KMS-11 (cell line): ENCODE measurements at regions not wholly inside any gene's neighbourhood (a gene's known extent, or its start where the extent isn't known, plus 50 kb on each side); places are given as distances from the start of the nearest gene placed in this dataset.

Source experiments
- H2AFZ ChIP-seq: fragments of 200-600 bp; sonication (generic); 2 replicates; pipeline ENCODE4 v1.6.1; 2016; ENCODE audit warnings: antibody characterized with exemption, mixed run types, low read depth
- H3K27ac ChIP-seq: fragments of 200-600 bp; sonication (generic); 2 replicates; pipeline ENCODE4 v1.6.1; 2016; ENCODE audit warnings: mild to moderate bottlenecking, mixed run types
- H3K27me3 ChIP-seq: fragments of 200-600 bp; sonication (generic); 2 replicates; pipeline ENCODE4 v1.6.1; 2017; ENCODE audit warnings: mild to moderate bottlenecking, low read depth, mixed run types, moderate library complexity; ENCODE audit not compliant: insufficient read depth
- H3K36me3 ChIP-seq: fragments of 200-600 bp; sonication (generic); 2 replicates; pipeline ENCODE4 v1.6.1; 2017; ENCODE audit warnings: mild to moderate bottlenecking, mixed run types; ENCODE audit not compliant: insufficient read depth
- H3K4me1 ChIP-seq: fragments of 200-600 bp; sonication (generic); 2 replicates; pipeline ENCODE4 v1.6.1; 2016; ENCODE audit warnings: mild to moderate bottlenecking, low read depth, mixed run types; ENCODE audit not compliant: poor library complexity, severe bottlenecking
- H3K4me2 ChIP-seq: fragments of 200-600 bp; sonication (generic); 2 replicates; pipeline ENCODE4 v1.7.0; 2016; ENCODE audit warnings: mild to moderate bottlenecking, mixed run types
- H3K4me3 ChIP-seq: fragments of 200-600 bp; sonication (generic); IDR thresholded peaks from 2 replicates; pipeline ENCODE4 v1.6.1; 2017; ENCODE audit warnings: low read depth, low read length, mixed read lengths; ENCODE audit not compliant: insufficient read depth
- H3K79me2 ChIP-seq: fragments of 200-600 bp; sonication (generic); 2 replicates; pipeline ENCODE4 v1.6.1; 2016; ENCODE audit warnings: low read depth, mixed run types; ENCODE audit not compliant: insufficient read depth
- H3K9ac ChIP-seq: fragments of 200-600 bp; sonication (generic); 2 replicates; pipeline ENCODE4 v1.6.1; 2016; ENCODE audit warnings: mild to moderate bottlenecking, mixed run types
- H4K20me1 ChIP-seq: fragments of 200-600 bp; sonication (generic); 2 replicates; pipeline ENCODE4 v1.6.1; 2016; ENCODE audit warnings: mild to moderate bottlenecking, mixed run types; ENCODE audit not compliant: insufficient read depth
- TF ChIP-seq, protein P1 (sequence below): fragments of 200-600 bp; sonication (generic); conservative IDR thresholded peaks from 2 replicates; pipeline ENCODE4 v1.6.1; 2017; ENCODE audit warnings: low read depth, mild to moderate bottlenecking, antibody characterized with exemption, low read length, moderate library complexity, mixed read lengths

DNA sequence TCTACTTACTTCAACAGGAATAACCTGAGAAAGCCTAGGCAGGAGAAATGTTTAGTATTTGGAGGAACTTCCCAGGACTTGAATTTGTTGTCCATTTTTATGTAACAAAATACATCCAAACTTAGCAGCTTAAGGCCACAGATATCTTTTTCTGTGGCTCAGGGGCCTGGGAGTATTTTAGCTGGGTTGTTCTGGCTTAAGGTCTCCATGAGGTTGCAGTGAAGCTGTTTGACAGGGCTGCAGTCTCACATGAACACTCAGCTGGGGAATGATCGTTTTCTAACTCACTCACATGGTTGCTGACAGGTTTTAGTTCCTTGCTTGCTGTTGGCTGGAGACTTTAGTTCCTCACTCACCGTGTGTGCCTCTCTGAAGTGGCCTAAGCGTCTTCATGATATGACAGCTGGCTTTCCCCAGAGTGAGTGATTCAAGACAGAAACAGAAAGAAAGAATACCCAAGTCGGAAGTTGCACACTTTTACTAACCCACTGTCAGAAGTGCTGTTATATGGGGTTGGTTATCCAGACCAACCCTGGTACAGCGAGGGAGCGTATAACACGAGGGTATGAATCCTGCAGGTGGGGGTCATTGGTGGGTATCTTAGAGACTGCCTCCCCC is 229.7 kb upstream of the TBL1XR1 start:
- Histone ChIP-seq H3K27ac (no peak overlapping the region), H3K27me3 (no peaks in the 10 kb centered on the region), H3K4me3 (no peak overlapping the region), H4K20me1 (no peaks in the 10 kb centered on the region), H2AFZ (peak overlapping the region; percentile 19; the same call in 1 of the 2 replicates), H3K4me2 (no peak overlapping the region), H3K9ac (no peak overlapping the region), H3K79me2 (no peaks in the 10 kb centered on the region), H3K4me1 (no peaks in the 10 kb centered on the region), H3K36me3 (no peaks in the 10 kb centered on the region)
- TF ChIP-seq, protein P1, sequence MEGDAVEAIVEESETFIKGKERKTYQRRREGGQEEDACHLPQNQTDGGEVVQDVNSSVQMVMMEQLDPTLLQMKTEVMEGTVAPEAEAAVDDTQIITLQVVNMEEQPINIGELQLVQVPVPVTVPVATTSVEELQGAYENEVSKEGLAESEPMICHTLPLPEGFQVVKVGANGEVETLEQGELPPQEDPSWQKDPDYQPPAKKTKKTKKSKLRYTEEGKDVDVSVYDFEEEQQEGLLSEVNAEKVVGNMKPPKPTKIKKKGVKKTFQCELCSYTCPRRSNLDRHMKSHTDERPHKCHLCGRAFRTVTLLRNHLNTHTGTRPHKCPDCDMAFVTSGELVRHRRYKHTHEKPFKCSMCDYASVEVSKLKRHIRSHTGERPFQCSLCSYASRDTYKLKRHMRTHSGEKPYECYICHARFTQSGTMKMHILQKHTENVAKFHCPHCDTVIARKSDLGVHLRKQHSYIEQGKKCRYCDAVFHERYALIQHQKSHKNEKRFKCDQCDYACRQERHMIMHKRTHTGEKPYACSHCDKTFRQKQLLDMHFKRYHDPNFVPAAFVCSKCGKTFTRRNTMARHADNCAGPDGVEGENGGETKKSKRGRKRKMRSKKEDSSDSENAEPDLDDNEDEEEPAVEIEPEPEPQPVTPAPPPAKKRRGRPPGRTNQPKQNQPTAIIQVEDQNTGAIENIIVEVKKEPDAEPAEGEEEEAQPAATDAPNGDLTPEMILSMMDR: no peak

DNA sequence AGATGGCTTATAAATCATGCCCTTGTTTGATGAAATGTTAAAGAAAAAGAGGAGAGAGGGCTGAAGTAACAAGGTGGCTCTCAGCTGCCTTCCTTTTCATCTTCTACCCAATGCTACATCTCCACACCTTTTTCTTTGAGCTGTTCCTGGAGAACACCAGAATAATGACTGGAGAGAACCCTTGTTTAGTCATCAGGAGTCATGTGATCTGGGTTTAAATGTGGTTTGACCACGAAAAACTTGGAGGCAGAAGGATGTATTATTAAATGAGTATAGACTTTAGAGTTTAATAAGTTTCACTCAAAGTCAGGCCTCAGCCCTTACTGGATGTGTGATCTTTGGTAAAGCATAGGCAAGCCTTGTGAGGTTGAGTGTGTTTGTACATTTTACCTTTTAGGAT is 230.3 kb upstream of the TBL1XR1 start:
- H4K20me1 ChIP-seq: no peaks in the 10 kb centered on the region
- TF ChIP-seq, protein P1: no peak
- H3K79me2 ChIP-seq: no peaks in the 10 kb centered on the region
- no peaks in the 10 kb centered on the region for H3K27me3 ChIP-seq
- no peaks in the 10 kb centered on the region for H3K4me1 ChIP-seq
- H3K36me3 ChIP-seq: no peaks in the 10 kb centered on the region
- H2AFZ ChIP-seq: peak overlapping the region; percentile 19; the same call in 1 of the 2 replicates
- no peak overlapping the region for H3K27ac ChIP-seq
- H3K4me3 ChIP-seq: no peak overlapping the region
- H3K4me2 ChIP-seq: no peak overlapping the region
- no peak overlapping the region for H3K9ac ChIP-seq

DNA sequence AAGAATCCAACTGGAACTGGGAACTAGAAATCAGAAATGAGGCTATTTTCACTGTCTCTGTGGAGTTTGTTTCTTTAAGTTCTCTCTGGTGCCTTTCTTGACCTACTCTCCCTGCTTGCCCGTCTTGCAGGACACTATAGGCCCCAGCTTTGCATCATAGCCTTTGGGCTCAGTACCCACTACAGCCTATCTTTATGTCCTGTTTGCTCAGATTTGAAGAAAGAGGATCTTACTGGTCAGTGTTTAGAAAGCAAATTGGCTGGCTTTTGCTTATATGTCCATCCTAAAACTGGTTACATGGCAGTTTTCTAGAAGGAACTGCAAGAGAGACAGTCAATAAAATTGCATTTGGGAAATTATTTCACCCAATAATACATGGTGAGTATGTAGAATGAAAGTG is 231.8 kb upstream of the TBL1XR1 start:
- Histone ChIP-seq H3K9ac (no peak overlapping the region), H3K4me2 (no peak overlapping the region), H2AFZ (no peak overlapping the region), H3K4me3 (no peak overlapping the region), H4K20me1 (no peaks in the 10 kb centered on the region), H3K27me3 (no peaks in the 10 kb centered on the region), H3K36me3 (no peaks in the 10 kb centered on the region), H3K27ac (no peak overlapping the region), H3K79me2 (no peaks in the 10 kb centered on the region), H3K4me1 (no peaks in the 10 kb centered on the region)
- TF ChIP-seq, protein P1: no peak

DNA sequence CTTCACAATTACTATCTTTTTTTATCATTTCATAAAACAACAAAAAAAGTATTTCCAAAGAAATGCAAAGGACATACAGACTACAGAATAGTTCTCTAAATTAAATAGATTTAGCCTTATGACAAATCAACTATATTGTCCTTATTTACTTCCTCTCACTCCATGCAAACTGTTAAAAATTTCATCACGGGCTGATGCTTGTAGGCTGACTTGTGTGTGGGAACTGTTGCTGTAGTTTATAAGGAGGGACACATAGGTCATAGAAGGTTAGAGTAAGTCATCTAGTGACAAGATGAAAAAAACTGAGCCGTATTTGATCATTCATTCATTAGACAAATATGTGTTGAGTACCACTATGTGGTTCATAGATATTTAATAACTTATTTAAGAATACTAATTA is 232.5 kb upstream of the TBL1XR1 start:
- H4K20me1 ChIP-seq: no peaks in the 10 kb centered on the region
- H2AFZ ChIP-seq: no peak overlapping the region
- no peak overlapping the region for H3K4me3 ChIP-seq
- no peaks in the 10 kb centered on the region for H3K4me1 ChIP-seq
- H3K36me3 ChIP-seq: no peaks in the 10 kb centered on the region
- no peaks in the 10 kb centered on the region for H3K79me2 ChIP-seq
- no peak overlapping the region for H3K9ac ChIP-seq
- no peak overlapping the region for H3K27ac ChIP-seq
- no peaks in the 10 kb centered on the region for H3K27me3 ChIP-seq
- TF ChIP-seq, protein P1: no peak
- no peak overlapping the region for H3K4me2 ChIP-seq
